GM19193 (cell line): ENCODE measurements at regions not wholly inside any gene's neighbourhood (a gene's known extent, or its start where the extent isn't known, plus 50 kb on each side); places are given as distances from the start of the nearest gene placed in this dataset.

Experiments used
- POLR2A ChIP-seq: IDR thresholded peaks from 4 replicates; pipeline ENCODE4 v1.6.1; 2011; ENCODE audit not compliant: insufficient read depth, insufficient read length; ENCODE audit errors: extremely low read depth

DNA sequence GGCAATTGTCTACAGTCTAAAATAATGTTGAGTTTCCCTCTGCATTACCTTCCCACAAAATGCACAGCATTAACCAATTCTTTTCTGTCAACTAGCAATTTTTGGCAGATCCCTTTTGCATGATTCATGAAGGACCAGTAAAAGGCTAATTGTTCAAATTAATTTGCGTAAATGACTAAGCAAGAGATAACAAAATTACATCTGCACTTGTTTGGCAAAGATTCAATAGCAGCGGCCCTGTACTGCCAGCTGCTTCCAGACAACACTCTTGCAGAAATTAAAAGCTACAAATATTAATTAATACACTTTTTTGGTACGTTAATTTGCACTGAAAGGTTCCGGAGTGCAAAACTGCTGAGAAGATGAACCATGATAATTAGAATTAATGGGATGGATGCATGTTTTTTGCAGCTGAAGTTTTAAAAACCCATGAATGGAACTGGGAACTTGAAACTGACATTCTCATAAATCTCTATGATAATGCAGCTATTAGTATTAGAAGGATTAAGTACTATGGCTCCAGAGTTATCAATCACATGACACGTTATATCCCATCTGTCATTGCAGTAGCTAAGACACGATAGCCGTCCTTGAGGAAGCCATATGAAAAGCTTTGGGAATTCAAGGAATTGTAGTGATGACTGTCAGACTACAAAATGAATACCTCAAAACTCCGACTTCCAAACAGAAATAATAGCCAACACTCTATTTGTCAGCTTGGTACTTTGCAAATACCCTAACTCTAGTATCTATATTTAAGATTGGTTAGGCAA, 1268.3 kb upstream of the ACVR2A start:
- no peak for TF ChIP-seq POLR2A

DNA sequence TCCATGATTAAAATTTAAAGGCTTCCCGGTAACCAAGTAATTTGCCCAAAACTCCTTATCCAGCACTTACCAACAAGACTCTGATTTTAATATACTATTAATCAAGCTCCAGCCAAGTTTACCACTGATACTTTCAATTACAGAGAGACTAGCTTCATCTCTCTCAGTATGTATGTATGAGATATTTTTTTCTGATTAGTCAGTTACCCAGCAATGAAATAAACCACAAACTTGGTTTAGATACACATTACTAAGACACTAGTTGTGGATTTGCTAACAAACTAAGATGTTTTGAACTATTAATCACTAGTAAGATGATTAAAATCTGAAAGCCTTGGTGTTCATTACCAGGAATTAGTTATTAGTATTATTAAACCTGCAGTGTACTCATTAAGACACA, 1272.2 kb upstream of the ACVR2A start:
- TF ChIP-seq POLR2A, result no peak

DNA sequence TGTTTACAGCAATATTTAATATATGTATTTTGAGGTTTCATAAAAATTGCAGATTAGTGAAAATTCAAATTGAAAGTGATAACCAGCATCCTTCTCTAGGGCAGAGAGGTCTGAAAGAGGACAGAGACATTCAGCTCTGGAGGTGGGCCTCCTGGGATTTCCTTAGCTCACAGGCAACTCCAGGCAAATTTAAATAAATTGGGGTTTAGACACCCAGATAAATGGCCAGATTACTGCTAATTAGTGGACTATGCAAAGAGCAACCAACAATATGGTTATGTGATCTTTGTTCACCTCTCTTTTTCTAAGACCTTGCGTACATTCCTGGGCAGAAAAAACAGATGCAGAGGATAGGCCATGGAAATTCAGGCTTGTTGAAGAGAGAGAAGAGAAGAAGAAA, 1282.8 kb upstream of the ACVR2A start:
- no peak for TF ChIP-seq POLR2A

- TF ChIP-seq POLR2A, result no peak
These were observed 1297.6 kb upstream of the ACVR2A start for GRCh38 chr2:146547236-146547635.

DNA sequence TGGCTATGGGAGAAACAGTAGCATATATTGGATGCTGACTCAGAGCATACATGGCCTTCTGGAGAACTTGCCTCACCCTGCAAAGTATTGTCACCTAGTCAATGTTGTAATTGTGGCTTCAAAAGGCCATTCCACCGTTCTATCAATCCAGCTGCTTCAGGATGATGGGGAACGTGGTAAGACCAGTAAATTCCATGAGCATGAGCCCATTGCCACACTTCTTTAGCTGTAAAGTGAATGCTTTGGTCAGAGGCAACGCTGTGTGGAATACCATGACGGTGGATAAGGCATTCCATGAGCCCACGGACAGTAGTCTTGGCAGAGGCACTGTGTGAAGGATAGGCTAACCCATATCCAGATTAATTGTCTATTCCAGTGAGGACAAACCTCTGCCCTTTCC, 1300.1 kb upstream of the ACVR2A start:
- TF ChIP-seq POLR2A, result no peak

GRCh38 chr2:146541896-146542295, 1302.9 kb upstream of the ACVR2A start:
- no peak for TF ChIP-seq POLR2A

DNA sequence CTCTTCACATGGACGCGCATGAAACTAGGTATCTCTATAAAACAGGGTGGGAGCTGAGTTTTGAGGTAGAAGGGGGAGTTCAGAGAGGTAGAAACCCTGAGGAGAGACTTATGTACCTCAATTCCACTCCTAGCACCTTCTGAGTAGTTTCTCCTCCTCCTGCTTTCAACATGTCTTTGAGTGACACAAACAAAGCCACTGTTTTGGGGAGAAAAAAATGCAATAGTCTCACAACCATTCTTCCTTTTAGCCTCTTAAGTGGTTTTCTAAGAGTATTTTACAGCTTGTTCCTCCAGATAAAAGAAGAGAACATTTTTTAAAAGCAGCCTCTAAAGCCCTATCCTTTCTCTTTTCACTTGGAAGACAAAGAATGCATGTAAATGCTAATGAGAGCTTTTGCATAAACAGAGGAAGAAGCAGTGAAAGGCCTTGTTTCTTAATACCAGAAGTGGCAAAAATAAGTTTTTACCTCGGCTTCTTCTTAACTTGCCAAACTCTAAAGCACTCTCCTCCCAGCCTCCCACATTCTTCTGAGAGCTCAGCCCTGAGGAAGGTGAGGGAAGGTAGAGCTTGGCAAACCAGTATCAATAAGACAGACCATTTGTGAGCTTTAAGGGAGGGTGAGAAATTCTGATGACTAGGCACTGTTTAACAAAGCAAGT, 1304.4 kb upstream of the ACVR2A start:
- no peak for TF ChIP-seq POLR2A

GRCh38 chr2:146537477-146537876, 1307.4 kb upstream of the ACVR2A start:
- TF ChIP-seq POLR2A, result no peak

GRCh38 chr2:146532509-146533147, 1312.2 kb upstream of the ACVR2A start:
- no peak for TF ChIP-seq POLR2A

- TF ChIP-seq POLR2A, result no peak
These were observed 1312.8 kb upstream of the ACVR2A start for GRCh38 chr2:146532009-146532408.

DNA sequence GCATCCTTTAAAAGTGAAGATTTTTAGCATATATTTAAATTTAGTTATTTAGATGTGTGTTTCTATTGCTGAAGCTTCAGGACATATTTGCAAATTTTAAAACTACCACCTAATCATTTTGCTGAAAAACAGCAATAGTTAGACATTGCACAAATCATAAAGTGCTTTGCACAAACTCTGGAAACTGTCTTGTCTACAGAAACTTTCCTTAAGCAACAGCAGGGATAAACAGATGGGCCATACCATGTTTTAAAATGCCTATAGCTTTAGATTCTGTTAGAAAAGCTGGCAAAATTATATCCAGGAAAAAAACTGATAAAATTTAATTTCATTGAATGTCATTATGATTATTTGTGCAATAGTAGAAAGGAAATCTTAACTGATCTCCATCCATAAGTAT, 1313.9 kb upstream of the ACVR2A start:
- TF ChIP-seq POLR2A, result no peak

GRCh38 chr2:146527166-146527565, 1317.7 kb upstream of the ACVR2A start:
- TF ChIP-seq POLR2A, result no peak

DNA sequence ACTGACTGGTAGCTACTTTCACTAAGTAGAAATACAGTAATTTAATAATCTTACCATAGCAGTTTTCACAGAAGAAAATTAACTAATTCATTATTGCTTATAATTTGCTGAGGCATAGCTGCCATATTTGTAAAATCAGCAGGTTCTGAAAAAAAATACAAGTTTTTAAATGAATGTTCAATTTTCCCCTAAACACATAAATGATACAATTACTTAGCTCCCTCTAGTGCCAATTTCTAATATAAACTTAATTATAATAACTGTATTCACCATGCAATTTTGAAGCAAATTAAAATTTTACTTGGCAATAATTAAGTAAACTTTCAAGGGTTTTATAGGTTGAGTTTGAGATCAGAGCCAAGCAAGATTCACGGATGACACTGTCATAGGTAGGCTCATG, 1321.6 kb upstream of the ACVR2A start:
- TF ChIP-seq POLR2A, result no peak

- TF ChIP-seq POLR2A, result no peak
These were observed 1338.0 kb upstream of the ACVR2A start for GRCh38 chr2:146506851-146507250.

DNA sequence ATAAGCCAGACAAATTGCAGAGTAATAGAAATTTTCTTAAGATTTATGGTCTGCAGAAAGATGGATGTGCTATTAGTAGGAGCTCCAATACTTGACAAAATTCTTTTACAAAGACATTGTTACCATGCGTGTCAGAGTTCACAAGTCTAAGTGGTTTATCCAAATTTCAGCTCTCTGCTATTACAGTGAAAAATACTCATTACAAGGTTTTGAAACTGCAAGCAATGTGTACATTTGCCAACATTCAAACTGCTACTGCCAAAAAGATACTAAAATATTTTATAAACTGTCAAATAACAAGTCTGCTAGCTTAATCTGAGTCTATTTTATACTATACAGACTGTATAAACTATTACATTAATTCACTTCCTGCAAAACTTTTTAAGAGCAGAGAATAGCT, 1341.5 kb upstream of the ACVR2A start:
- no peak for TF ChIP-seq POLR2A

DNA sequence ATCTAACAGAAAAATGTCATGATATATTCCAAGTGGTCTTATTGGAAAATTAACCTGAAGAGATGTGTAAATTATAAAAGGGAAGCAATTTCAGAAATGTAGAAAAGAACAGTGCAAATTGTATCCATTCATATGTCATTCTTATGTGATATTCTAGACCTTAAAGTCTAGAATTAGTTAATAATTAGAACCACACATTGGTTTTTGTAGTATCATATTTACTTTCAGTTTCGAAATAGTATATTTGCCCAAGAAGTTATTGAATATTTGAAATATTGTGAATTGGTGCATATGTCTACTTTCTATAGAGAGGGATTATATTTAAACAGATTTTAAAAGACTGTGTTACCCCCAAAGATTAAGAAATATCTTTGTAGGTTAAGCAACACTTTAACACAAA, 1348.6 kb upstream of the ACVR2A start:
- no peak for TF ChIP-seq POLR2A
